Dedifferentiated amniotic fluid mesenchymal stem cell (primary cell): ENCODE measurements at regions not wholly inside any gene's neighbourhood (a gene's known extent, or its start where the extent isn't known, plus 50 kb on each side); places are given as distances from the start of the nearest gene placed in this dataset.
"Not testable (repeated sequence)": the region's sequence is repeated elsewhere in the genome, so short reads cannot be mapped to it uniquely, and the experiment has no call there.

Source experiments
- DNase-seq: peaks from one replicate; pipeline ENCODE4 v3.0.0-alpha.2; 2016; ENCODE audit errors: extremely low spot score

DNA sequence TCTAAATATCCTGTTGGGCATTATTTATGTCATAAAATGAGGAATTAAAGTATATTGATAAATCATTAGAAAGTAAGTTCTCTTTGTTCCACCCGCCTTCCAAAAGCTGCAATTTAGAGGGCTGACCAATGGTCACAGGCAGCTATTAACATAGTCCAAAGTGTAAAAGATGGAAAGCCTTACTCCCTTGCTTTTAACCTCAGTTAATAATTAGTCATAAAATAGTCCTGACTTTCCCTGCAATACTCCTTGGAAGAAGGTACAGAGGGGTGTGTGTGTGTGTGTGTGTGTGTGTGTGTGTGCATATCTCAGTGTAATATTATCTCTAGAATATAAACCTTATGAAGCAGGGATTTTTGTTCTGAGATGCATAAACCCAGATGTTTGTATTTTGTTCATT is 275.4 kb downstream of the FAT4 start:
- DNase-seq = no peak

DNA sequence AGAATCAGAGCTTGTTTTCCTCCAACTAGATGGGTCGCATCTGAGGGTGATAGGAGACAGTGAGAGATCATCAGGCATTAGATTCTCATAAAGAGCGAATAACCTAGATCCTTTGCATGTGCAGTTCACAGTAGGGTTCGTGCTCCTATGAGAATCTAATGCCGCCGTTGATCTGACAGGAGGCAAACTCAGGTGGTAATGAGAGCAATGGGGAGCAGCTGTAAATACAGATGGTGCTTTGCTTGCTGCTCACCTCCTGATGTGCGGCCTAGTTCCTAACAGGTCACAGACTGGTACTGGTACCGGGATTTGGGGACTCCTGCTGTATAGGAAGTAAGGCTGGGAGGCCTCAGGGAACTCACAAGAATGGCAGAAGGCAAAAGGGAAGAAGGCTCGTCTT is 276.5 kb downstream of the FAT4 start:
- DNase-seq = no peak

DNA sequence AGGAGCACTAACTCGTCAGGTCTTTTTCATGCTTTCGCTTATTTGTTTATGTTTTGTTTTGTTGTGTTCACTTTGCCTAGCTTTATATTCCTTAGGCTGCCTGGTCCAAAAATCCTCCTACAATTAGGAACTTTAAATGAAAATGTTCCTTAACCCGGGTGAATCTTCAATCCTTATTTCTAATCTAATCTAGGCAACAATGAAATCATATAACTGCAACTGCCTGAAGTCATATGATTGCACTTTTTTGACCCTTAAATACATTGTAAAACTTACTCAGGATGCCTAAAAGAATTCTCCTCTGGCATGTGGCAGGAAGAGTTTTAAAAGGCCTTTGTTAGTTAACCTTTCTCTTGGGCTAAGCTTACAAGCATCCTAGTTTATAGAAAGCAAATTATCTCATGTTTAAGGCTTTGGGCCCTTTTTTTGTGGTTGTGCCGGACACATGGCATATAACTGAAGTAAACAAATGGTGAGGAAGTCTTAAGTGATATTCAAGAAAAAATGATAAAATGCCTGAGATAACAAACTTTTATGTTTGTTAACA is 279.4 kb downstream of the FAT4 start:
- DNase-seq = no peak

DNA sequence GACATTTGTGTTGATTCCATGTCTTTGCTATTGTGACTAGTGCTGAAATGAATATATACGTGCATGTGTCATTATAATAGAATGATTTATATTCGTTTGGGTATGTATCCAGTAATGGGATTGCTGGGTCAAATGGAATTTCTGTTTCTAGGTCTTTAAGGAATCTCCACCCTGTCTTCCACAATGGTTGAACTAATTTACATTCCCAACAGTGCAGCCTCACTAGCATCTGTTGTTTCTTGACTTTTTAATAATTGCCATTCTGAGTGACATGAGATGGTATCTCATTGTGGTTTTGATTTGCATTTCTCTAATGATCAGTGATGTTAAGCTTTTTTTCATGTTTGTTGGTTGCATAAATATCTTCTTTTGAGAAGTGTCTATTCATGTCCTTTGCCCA is 291.2 kb downstream of the FAT4 start:
- not testable (repeated sequence) for DNase-seq

DNA sequence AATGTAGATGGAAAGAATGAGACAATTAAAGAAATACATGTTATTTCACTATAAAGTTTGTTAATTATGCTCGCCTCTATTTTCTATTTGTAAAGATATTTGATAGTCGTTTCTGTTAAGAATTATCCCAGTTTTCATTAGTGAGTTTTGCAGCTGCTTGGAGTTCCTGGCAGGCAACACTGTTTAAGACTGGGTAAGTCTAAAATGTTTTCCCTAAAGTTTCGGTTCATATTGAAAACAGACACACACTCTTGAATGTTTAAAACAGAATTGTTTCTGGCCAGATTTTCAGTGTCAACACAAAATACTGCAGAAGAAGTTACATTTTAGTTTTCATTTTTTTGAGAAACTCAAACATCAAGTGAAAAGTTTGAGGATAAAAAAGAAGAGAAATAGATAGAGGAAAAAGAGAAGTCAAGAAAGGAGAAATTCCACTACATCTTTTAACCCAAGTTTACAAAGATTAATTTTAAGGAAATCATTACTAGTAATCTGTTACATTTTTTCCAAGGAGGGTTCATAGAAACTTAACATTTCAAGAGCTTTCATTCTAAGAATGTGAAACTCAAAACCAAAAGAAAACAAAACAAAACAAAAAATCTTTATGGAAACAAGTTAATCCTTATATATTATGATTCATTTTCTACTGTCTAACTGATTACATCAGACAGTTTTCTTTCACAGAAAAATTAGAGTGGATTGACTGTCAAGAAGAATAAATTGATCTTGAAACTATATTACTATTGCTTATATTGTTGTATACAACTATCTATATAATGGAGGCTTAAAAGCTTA is 305.5 kb downstream of the FAT4 start:
- DNase-seq = peak; percentile 59

DNA sequence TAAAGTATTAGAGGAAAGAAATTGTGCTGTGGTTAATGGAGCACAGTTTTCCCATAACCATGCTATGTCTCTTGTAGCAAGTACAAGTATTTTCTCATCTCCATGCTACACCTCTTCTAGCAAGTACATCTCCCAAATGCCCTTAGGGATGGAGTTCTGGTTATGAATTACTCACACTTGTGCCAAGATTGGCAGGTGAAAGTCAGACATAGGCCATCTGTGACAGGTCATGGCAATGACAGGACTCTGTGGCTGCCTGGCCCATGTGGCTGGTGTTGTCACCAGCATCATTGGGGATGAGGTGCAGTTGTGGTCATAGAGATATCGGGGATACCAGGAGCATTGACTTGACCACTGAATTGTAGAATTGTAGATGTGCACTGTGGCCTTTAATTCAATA is 310.2 kb downstream of the FAT4 start:
- DNase-seq = no peak

DNA sequence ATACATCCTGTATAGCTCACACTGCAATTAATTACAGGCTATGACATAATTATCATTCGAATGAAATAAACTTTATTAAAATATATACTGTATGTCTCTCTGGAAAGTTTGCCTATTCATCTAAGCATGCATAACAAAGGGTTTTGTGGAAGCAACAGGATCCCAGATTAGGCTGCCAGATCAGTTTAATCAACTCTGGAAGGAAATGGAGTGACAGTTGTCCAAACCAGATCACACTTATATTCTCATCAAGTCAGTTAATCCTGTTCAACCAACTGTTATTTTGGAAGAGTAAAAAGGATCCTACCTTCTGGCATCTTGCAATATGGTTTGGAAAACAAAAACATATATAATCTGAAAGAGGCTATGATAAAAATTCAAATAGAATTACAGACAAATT is 312.2 kb downstream of the FAT4 start:
- no peak for DNase-seq

DNA sequence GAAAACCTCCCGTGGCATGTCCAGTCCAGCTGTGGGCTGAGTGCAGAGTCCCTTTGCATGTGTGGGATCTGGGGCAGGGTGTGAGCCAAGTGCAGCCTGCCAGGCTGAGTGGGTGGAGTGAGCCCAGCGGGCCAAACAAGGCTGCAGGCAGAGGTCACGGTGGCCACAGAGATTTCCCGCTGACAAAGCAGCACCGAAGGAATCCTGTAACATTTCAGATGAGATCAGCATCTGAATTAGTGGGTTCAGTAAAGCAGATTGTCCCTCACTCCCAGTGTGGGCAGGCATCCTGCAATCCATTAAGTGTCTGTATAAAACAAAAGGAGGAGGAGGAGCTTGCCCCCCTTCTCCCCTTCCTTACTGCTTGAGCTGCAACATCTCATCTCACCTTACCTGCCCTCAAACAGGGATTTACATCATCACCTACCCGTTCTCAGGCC is 324.4 kb downstream of the FAT4 start:
- DNase-seq = no peak

DNA sequence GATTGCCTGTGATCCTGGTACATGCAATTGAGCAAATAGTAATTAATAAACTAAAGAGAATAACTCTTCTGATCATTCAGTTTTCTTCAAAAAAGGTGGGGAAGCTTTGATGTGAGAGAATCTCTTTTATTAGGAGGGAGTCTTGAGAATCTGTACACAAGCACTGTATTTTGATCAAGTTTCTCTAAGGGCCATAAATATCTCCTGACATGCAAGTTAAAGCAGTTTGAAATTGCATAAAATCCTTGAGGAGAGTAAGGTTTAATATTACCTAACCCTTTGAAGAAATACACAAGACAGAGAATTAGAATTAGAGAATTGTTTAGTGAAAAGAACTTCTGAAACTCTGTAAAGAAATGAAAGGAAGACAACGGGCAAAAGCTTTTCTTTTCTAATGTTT is 326.9 kb downstream of the FAT4 start:
- no peak for DNase-seq

DNA sequence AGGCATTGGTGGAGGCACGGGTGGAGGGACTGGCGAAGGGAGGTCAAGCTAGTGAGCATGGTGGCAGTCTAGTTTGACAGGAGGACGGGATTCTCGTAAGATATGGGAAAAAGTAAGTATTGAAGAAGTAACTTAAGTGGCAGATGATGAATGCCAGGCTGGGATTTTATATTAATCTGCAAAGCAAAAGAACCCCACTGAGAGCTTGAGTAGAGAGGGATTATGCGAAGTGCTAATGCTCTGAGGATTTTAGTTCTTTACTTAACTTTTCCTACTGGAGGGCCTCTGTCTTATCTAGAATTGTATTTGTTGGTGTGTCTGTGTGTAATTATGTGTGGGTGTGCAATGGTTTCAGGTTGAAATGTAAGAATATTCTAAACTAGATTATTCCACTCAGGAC is 327.9 kb downstream of the FAT4 start:
- DNase-seq = no peak

DNA sequence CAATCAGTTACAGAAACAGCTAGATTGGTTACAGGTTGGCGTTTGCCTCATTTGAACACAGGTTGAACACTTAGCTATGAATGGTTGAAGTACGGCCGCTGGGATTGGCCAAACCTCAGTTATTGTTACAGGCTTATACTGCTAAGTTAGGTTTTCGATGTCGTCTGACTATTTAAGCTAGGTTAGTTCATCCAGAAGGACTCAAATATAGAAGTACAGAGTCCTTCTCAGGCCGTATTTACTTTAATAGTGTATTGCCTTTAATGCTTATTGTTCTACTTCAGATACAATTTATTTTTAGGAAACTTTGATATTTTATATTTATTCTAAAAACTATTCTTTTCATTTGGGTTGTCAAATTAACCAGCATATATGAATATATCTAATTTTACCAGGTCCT is 334.7 kb downstream of the FAT4 start:
- no peak for DNase-seq

DNA sequence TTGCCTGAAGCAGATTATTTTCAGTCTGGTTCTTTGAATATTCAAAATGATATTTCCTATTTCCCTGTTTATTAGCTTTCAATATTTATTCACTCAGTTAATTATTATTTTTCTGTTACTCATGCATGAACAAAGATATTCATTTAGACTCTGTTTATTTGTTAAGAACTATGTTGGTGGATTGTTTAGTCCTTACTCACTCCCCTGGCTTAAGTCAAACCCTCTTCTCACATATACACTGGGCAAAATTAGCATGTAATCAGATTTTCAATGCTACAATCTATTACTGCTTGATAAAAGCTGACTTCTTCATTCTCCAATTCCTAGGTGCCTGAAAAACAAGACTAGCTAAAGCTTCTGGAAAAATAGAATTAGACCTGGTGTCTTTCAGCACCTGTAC is 335.8 kb downstream of the FAT4 start:
- no peak for DNase-seq

DNA sequence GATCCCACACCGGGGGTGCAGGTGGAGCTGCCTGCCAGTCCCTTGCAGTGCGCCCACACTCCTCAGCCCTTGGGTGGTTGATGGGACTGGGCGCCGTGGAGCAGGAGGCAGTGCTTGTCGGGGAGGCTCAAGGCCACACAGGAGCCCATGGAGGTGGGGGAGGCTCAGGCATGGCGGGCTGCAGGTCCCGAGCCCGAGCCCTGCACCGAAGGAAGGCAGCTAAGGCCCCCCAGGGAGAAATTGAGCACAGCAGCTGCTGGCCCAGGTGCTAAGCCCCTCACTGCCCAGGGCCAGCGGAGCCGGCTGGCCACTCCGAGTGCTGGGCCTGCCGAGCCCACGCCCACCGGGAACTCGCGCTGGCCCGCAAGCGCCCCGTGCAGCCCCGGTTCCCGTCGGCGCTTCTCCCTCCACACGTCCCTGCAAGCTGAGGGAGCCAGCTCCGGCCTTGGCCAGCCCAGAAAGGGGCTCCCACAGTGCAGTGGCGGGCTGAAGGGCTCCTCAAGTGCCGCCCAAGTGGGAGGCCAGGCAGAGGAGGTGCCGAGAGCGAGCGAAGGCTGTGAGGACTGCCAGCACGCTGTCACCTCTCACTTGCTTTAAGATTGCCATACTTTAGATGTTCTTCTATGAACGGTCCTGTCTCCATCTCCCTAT is 337.1 kb downstream of the FAT4 start:
- DNase-seq = not testable (repeated sequence)

DNA sequence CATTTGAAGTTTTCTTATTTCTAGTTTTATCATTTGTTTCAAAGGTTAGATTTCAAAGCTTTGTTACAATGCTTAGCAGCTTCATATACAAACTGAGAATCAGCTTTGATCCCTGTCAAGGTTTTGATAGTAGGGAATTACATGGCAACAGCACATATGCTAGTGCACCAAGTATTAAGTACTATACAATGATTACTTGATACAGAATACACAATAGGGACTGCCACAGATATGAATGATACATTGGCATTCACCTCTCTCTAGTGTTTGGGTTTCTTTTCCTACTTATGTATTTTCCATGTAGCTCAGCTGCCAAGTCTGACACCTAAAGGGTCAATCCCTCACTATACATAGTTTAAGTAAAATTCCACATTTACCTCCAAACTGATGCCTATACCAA is 344.0 kb downstream of the FAT4 start:
- DNase-seq = no peak

DNA sequence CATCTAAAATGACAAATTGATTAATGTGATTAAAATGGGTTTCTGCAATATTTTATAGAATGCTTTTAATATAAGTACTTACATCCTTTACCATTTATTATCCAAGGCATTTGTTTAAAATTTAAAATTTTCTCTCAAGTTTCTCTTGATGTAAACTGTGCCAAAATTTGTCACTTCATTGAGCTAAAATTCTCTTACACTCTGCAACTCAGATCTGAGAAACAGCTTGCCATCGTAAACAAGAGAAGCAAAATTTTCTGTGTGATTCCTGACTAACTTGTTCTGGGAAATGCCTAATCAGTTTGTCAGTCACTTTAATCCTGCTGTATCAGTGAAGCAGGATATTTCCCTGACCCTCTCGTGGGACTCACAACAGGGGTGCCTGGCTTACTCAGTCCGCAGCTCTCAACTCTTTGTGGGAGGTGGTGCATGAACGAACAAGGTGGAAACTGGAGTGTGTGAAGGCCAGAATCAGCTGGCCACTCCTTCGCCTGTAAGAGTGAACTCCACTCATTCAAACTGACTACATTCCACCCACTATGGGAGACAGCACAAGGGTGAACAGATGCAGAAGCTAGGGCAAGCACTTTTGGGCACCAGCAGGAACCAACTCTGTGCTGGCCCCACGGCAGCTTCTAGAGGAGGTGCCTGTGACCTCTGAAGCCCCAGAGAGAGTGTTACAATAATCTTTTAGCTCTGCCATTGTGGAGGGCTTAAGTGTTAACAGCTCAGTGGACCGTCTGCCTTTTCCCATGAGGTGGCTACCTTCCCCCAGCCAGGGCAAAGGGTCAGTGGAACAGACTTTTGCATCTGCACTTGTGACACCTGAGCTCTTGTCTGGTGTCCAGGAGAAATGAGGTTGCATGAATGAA is 349.4 kb downstream of the FAT4 start:
- DNase-seq = no peak

DNA sequence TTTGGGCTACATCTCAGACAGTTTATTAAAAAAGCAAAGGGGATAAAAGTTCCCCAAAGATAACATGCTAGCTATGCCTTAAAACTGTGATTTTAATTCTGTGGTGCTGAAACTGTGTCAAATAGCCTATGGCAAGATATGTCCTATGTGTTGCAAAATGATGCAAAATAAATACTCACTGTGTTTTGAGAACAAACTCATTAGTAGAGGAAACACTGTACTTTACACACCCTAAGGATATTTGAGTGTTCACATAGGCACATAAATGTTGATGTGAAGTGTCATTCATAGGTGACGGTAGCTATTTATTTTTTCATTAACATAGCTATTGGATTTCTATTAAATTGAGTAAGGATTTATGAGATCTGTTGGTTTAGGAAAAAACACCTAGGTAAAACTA is 351.9 kb downstream of the FAT4 start:
- DNase-seq = no peak

DNA sequence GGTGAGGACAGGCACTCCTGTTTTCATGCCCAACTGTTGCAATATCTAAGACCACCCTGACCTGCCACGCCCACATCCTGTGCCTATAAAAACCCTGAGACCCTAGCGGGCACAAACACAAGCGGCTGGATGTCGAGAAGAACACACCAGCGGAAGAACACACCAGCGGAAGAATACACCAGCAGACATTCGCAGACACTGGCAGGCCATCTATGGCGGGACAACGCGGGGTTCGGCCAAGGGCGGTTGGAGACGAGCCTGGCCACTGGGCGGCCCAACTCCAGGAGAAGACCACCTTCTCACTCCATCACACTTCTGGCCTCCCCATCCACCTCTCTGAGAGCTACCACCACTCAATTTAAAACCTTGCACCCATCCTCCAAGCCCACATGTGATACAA is 361.4 kb downstream of the FAT4 start:
- no peak for DNase-seq

DNA sequence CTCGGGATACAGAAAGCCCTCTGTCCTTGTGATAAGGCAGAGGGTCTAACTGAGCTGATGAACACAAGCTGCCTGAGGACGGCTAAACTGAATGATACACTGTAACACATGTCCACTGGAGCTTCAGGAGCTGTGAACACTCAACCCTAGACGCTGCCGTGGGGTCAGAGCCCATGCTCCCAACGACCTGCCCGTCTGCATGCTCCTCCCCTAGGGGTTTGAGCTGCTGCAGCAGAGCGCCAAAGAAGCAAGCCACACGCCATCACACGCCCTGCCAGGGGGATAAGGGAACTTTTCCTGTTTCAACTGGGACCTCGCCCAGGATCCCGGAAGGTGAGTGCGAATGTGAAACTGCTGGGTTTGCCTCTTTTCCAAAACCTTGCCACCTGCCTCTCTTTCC is 361.8 kb downstream of the FAT4 start:
- no peak for DNase-seq

DNA sequence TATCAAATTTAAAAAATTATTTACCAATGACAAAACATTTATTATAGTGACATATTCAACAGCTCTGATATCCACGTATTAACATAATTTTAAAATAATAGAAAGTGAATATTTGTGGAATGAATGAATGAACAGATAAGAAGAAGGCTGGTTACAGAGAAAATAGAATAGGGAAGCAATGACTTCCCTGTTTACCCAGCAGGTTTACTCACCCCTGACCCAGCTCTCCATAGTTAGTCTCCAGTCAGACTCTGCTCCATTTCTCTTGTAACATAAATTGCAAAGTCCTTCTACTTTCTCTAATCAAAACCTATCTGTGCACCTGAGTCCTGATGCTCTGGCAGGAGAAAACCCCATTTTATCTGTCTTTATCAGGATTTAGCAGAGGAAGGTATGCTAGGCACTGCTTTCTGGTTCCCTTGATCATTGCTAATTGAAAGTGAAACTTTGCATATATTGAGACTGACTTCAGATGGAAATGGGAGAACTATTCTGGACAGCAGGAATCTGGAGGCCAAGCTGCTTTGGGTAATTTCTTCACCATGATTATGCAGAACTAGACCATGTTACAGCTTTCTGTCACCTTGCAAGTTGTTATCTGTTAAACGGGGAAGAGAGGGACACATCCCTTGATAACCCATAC is 363.0 kb downstream of the FAT4 start:
- no peak for DNase-seq

DNA sequence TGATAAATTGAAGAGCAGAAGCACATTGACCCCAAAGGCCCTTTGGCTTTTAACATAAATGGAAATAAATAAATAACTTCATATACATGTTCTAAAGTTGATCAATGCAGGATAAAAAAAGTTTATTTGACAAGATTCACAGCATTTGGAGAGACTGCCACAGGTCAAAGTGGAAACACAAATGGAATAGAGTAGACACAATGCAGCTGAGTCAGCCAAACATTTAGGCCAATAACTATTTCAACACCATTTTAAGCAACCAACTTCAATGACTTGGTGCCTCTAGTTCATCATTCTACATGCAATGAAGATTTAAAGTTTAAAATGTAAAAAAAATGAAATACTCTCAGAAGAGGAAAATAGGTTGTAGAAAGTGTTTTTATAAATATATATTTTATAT is 365.2 kb downstream of the FAT4 start:
- no peak for DNase-seq

DNA sequence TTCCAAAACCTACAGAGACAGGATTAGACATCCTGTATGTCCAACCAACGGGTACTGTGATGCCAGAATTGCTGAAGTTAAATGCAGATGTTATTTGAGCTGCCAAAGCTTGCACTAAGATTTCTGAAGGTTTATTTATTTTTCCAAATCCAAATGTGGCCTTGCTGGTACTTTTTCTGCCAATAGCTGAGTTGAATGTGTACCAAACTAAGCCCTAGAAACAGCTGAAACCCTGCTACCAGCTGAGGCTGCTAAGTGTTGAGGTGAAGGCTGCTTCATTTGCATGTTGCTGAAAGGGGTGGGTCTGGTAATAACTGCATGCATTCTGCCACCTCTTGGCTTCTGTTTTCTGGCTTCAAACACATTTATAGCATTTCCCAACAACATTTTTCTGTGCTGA is 366.5 kb downstream of the FAT4 start:
- DNase-seq = no peak

DNA sequence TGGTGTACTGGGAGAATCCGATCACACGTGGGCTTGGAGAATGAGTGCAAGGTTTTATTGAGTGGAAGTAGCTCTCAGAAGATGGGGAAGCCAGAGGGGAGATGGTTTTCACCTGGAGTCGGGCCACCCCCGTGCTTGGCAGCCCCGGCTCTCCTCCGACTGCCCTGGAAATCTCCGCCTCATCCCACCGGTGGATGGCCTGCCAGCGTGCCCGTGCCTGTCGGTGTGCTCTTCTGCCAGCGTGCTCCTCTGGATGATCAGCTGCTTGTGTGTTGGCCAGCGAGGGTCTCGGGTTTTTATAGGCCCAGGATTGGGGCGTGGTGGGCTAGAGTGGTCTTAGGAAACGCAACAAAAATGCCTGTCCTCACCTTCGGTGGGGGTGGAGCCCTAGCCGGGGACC is 368.0 kb downstream of the FAT4 start:
- no peak for DNase-seq
